NCI-H2196 (cell line): ENCODE measurements at regions not wholly inside any gene's neighbourhood (a gene's known extent, or its start where the extent isn't known, plus 50 kb on each side); places are given as distances from the start of the nearest gene placed in this dataset.
"Not testable (repeated sequence)": the region's sequence is repeated elsewhere in the genome, so short reads cannot be mapped to it uniquely, and the experiment has no call there.

Experiments used
- DNase-seq: peaks from one replicate; lab custom pipeline; 2025; ENCODE audit not compliant: unreplicated experiment; lab: John Stamatoyannopoulos, UW

DNA sequence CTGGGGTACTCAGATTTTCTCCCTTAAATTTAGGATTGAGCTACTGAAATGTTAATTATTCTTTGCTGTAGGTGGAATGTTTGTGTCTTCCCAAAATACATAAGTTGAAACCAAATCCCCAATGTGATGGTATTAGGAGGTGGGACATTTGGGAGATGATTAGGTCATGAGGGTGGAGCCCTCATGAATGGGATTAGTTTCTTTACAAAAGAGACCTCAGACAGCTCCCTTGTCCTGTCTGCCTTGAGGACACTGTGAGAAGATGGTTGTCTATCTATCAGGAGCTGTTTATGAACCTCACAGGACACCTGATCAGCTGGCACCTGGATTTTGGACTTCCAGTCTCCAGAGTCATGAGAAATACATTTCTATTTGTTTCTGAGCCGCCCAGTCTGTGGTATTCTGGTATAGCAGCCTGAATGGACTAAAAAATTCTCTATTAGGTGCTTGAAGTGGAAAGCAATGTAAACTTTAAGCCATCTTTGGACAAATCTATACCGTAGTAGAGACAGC lies 99.2 kb upstream of the UXS1 start:
- no peak for DNase-seq

DNA sequence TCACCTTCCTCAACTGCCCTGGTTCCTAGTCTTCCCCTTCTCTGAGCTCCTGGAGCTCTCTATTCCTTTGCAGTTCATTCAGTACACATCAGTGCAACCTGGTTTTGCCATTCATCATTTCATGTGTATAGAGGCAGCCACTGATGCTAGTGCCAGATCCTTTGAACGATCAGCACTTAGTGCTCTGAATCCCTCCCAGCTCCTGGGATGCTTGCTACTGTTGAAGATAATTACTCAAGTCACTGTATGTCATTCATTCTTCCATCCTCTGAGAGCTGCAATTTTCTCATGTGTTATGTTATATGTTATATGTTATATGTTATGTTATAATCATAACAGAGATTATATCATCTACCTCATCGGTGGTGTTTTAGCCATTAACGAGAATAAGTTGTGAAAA lies 98.5 kb upstream of the UXS1 start:
- DNase-seq = no peak

DNA sequence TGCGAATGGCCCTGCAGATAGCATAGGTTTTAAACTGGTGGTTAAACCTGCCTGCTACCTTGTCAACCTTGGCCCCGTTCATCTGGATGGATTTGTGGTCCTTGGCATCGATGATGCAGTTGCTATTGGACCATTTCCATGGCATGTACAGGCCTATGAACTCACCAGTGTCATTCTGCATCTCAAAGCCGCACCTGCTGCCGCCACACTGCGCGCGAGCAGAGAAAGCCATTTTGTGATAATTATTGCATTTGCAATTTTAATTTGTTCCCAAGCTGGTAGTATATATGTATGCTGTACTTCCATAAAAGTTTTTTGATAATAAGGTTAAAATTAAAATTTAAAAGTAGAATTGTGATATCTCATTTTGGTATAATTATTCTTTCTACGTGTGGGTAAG lies 94.8 kb upstream of the UXS1 start:
- no peak for DNase-seq

DNA sequence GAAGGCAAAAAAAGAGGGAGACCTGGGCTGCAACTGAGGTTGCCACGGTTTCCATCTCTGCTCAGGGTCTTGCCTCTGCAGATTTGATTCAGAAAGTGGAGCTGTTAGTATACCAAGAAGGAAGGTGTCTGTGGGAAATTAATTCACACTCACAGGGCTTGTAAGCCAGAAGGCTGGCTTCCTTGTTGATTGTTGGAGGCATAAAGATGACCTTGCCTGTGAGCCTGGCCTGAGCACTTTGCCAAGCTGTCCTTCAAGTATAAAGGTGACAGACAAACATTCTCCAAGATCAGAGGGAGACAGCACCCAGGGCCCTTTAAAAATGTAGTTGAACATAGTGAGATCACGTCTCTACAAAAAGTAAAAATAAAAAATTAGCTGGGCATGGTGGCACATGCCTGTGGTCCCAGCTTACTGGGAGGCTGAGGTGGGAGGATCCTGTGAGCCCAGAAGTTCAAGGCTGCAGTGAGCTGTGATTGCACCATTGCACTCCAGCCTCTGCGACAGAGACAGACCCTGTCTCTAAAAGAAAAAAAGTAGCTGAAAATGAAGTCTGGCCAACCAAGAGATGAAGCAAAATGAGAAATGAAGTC lies 91.2 kb upstream of the UXS1 start:
- no peak for DNase-seq

DNA sequence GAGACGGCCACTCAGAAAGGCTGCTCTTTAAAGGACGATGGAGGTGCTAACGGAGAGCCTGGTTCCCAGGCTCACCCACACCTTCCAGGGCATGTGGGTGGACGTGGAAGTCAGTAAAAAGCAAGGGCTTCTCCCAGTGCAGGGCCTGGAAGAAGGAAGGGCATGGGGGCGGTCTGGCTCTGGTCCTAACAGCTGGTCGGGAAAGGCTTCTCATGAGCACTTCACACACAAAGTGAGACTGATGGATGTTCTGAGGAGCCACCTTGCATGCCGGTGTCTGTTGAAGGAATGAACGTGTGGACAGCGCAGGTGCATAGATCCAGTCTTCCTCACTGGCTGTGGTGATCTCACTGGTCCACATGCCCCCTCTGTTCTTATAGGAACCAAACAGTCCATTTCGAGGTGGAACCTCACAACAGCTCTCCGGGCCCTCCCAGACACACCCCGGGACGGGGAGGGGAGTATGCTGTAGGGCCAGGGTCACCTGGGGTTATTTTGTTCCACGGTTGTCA lies 90.6 kb upstream of the UXS1 start:
- DNase-seq = no peak

DNA sequence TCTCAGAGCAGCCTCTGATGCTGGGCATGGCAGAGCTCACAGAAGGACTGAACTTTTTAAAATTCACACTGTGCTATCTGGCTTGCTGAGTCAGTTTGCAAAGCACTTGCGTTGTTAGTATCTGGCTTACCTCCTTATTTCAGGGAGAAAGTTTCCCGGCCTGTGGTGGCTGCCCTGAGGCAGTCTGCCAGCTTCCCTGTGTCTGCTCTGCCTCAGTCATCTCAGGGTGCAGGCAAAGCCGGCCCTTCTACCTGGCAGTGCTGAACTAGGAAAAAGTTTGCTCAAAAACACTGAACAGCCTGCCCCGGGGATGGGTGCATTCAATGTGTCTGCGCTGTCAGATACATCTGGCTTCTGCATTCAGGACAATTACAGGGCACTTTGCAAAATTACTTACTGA lies 90.2 kb upstream of the UXS1 start:
- DNase-seq = no peak

DNA sequence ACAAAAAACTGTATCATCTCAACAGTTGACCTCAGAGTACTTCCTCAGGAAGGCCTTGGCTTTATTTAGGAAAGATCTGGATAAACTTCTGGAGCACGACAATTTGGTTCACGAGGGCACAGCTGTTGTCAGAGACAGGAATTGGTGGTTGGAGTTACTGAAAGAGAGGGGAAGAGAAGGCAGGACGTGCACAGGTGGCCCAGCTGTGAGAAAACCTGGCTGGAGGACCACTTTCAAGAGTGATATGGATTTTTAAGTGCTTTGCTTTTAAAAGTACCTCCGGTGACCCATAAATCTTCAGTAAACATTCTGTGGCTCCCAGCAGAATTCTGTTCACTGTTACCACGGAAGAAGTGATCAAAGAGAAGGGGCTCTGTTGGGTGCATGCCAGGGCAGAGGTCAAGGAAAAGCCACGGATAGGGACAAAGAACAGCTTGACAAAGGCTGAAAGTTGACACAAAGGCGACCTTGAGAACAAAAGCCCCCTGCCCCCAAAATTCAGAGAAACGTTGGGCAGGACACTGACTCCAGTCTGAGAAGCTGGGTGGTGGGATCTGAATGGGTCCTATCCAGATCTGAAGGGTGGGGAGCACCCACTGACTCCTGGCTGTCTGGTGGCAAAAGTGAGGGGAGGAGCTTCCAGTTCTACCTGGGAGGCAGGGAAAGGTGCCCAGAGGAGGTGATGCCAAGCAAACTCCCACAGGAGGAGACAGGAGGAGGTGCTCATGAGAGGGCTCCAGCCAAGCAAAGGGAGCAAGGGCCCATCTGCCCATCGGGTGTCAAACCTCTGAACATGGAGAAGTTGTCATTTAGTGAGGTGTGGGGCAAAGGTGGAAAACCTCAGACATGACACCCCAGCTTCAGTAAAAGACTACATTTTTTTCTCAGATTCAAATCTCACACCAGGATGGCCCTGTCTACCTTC lies 89.4 kb upstream of the UXS1 start:
- not testable (repeated sequence) for DNase-seq

DNA sequence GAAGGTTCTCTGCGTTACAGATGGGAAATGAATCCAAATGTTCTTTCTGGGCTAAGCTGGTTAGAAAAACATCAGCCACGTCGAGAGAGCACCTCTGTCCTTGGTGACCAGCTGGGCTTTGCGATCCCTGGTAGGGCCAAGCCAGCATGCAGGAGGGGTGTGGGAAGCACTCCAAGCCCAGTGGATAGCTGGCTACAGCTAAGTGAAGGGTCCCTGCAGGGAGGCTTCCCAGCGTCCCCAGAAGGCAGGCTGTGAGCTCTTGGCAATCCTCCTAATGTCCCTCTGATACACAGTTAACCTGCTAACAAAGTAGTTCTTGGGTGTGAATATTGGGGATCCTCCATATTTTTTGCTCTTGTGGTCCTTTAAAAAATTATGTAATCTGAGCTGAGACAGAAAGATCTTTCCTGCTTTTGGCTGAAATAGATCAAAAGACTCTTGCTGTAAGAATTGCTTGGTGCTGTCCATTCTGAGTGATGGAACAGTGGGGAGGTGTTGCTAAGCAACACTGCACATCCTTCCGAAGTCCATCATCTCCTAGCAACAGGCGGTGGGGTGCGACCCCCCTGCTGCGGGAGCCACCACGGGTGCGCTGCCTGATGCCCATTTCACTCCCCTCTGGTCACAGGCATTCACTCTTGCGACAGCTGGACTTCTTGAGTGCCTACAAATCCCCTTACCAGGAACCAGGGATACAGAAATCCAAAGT lies 88.5 kb upstream of the UXS1 start:
- no peak for DNase-seq

DNA sequence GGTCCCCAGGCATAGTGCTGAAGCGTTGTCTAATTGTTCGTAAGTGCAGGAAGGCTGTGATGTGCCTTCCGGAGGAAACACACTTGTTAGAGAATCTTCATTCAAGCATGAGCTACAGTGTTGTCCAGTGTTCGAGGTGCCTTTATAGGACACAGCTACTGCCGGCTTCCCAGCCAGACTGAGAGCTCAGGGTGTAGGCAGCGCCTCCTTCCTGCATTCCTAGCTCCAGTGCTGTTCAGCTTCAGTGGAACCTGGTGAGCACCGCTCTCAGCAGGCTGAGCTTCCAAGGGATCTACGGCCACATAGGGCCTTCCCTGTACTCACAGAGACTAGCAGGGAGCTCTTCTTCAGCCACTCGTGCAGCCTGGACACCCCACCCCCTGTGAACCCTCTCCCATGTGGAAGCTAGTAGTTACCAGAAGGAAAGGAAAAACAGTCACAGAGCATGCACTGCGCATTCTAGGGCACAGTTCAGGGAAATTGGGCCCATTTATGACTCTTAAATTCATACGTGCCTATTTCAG lies 87.9 kb upstream of the UXS1 start:
- not testable (repeated sequence) for DNase-seq

DNA sequence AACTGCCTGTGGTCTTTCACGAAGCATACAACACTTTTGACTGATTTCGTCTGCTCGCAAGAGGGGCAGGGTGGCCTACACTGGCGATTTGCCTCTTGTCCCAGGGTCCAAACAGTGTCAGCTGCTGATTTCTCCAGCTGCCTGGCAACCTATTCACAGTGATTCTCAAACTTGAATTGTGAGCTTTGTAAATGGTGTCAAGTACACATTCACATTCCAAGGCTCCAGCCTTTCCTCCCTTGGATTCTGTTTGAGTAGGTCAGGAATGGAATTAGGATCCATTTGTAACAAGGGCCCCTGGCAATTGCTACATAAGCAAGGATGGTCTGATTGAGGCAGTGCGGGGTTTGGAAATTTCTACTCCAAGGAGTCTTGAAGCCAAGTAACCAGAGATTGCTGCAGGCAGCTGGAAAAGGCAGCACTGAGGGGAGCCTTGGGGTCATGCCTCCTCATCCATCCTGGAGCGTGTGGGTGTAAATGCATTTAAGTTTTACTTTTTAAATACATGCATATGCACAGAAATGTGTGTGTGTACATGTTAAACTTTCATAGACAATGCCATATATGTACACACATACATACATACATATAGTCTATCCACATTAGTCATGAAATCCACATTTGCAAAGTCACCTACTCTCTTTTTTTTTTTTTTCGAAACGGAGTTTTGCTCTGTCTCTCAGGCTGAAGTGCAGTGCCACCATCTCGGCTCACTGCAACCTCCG lies 86.8 kb upstream of the UXS1 start:
- no peak for DNase-seq

DNA sequence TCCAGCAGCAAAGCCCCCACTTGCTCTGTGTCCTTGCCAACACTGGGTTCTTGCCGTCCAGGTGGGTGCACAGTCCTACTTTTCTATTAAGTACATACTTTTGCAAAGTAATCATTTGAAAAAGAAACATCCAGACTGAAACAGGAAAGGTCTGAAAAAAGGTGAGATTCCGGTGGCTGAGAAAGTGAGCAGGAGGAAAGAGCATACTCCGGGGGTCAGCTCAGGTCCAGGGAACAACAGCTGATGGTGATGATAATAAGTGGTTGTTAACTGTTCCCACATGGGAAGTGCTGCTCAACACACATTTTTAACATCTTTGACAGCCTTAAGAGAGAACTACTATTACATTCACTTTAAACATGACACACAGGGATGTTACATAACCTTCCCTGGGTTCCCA lies 86.1 kb upstream of the UXS1 start:
- no peak for DNase-seq

DNA sequence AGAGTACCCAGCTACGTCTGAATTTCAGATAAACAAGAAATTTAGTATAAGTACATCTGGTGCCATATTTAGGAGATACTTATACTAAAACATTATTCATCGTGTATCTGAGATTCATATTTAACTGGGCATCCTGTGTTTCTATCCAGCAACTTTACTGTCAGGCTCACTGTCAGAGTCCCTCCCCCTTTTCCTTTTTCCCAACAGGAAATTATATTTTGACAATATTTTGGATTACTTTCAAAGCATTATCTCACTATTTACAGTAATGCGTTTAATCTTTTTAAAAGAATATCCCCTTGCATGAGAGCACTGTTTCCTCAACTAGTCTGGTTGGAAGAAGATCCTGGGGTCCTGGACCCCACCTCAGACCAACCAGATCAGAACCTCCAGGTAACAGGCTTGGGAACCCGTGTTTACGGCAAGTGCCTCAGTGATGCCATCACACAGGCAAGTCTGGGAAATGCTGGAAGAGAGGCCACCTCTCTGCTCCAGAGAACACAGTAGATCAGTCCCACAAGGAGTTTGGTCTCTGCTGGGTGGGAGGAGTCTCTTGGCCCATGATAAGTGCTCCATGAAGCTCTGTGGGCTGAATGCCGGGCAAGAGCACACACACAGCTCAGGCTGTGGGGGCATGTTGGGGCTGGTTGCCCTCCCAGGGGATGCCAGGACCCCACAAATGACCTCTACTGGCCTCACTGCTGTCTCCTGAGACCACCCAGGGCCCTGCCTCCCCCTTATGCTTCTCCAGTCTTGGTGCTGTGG lies 84.2 kb upstream of the UXS1 start:
- DNase-seq = no peak

DNA sequence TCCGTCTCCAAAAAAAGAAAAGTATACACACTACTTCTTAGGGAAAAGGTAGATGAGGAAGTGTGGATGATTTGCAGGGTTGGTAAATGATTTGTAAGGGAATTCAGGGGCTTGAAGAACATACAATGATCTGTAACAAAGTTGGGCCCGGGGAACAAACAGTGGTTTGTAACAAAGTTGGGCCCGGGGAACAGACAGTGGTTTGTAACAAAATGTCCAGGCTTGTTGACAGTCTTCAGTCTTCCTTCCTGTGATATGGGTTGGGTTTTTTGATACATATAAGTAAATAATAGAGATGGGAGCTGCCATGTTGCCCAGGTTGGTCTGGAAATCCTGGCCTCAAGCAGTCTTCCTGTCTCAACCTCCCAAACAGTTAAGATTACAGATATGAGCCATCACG lies 83.3 kb upstream of the UXS1 start:
- DNase-seq = no peak

DNA sequence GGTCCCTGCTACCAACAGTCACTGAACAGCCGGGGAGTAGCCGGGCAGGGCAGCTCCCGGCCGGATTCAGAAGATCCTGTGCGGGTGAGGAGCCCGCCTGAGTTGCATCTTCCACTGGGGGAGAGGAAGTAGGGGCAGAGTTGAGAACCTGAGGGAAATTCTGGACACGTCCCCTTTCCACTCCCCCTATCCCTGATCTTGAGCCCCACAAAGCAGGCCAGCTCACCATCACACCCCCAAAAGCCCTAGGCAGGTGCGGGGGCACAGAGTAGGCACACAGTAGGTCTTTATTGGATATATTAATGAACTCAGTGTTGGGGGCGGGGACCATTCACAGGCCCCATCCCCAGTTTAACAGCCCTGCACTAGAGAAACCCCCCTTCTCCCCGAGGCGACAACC lies 81.9 kb upstream of the UXS1 start:
- DNase-seq = no peak

DNA sequence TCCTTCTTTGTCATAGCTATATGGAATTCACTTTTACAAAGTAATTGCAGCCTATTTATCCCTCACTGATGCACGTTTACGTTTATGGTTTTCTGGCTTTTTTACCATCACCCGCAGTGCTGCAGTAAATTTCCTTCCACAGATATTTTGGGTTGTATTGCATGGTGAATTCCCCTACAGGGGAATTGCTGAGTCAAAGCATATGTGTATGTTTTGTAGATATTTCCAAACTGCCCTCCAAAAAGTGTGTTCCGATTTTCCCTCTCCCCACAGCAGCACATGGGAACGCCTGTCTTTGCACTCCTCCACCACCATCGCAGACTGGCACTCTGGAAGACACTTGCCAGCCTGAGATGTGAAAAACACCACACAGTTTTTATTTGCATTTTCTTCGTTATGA lies 80.6 kb upstream of the UXS1 start:
- DNase-seq = no peak

DNA sequence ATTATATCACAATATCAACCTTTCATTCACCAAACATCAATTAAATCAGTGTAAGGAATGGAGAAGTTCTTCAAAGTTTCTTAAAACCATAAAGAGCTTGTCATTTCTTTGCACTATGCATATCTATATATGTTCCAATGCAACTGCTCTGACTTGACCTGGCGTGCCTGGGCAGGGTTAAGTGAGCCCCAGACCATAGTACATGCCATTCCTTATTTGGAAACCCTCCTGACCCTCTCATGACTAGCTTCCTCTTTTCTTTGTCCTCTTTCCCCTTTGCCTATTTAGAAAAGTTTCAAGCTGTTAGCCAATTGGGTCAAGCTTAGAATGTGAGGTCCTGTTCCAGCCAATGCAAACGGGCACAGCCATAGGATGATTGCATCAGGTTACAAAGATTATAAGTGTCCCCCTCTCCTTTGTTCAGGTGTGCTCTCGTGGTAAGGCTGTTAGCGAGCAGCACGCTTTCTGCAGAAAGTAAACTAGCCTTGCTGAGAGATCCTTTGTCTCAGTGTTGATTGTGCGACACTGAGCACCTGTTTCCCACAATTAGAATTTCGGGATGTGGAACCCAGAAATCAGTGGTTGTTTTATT lies 78.2 kb upstream of the UXS1 start:
- no peak for DNase-seq

DNA sequence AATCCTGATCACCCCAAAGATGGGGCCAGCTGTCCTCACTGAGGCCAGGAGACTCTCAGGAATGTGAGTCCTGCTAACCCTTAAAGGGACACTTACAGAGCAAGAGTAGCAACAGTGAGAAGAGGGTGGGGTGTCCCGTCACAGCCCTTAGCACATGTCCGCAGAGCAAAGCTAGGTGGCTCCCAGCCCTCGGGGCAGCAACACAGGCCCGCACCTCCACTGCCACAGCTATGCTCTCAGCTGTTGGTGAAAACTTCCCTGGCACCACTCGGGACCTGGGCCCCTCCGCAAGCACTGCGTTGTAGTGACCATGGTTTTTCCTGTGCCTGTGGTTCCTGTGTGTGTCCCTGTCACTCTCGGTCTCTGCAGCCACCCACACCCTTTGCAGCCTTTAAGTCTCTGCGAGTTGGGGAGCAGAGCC lies 76.4 kb upstream of the UXS1 start:
- no peak for DNase-seq

DNA sequence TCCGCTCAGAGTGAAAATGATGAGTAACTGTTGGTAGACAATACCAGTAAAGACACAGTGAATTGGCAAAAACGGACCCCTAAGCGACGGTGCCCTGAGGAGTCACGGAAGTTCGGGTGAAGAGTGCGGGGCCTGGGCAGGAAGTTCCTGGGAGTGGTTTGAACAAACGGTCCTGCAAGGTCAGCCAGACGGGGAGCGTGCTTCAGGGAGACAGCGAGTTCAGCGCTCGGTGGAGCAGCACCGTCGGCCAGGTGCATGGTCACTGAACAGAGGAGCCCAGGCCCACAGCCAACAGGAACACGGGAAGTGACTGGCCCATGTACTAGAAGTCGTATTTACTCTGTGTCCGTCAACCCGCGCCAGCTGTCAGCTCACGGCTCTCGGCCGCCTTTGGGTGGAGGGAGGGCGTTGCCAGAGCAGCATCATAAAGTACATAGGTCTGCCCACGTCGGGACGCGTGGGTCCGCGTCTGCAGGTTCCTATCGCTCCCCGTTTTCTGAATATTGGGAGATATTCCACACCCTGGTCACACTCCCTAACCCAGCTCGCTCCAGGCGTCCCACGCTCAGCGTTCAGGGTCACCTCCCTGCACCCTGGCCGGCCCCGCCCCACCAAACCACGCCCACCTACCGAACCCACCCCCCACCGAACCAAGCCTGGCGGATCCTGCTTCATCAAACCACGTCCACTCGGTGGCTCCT lies 75.6 kb upstream of the UXS1 start:
- DNase-seq = peak; percentile 76

DNA sequence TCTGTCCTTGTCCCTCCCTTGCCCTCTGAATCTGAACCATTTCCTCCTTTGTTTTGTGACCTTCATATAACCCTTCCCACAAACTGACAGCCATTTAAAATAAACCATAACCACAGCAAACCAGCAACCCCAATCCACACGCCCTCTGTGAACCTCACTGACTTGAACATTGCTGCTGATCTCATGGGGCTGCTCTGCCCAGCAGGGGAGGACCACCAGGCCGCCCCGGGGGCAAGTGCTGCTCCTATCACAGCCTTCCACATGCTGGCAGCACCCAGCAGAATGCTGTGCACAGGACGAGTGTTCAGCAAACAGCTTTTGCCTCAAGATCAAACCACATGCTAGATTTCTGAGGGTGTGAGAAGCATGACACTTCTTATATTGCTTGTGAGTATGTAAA lies 73.9 kb upstream of the UXS1 start:
- DNase-seq = no peak
